IPS-NIHi7 (cell line): ENCODE measurements at regions not wholly inside any gene's neighbourhood (a gene's known extent, or its start where the extent isn't known, plus 50 kb on each side); places are given as distances from the start of the nearest gene placed in this dataset.
A peak's percentile ranks its signal among the peaks of the same experiment; 100 is the strongest.

Experiments
- DNase-seq: peaks from one replicate; pipeline ENCODE4 v3.0.0; 2012; ENCODE audit warnings: mixed read lengths; ENCODE audit errors: extremely low spot score

DNA sequence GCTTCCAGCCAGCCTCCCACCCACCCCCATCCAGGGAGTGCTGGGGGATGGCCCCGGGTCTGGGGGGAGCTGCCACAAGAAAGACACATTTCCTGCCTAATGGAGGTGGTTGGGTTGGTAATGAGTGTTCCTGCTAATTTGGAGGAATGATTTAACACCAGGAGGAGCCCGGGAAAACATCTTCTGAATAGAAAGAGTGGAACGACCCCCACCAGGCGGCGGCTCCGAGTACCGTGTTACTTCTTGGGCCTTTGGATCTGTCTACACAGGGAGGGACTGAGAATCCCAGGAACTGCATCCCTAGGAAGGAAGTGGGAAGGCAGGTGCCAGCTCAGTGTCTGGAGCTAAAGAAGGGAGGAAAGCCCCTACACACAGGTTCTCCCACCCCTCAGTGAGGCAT lies 64.6 kb downstream of the TSPAN17 start:
- DNase-seq = peak; percentile 37

DNA sequence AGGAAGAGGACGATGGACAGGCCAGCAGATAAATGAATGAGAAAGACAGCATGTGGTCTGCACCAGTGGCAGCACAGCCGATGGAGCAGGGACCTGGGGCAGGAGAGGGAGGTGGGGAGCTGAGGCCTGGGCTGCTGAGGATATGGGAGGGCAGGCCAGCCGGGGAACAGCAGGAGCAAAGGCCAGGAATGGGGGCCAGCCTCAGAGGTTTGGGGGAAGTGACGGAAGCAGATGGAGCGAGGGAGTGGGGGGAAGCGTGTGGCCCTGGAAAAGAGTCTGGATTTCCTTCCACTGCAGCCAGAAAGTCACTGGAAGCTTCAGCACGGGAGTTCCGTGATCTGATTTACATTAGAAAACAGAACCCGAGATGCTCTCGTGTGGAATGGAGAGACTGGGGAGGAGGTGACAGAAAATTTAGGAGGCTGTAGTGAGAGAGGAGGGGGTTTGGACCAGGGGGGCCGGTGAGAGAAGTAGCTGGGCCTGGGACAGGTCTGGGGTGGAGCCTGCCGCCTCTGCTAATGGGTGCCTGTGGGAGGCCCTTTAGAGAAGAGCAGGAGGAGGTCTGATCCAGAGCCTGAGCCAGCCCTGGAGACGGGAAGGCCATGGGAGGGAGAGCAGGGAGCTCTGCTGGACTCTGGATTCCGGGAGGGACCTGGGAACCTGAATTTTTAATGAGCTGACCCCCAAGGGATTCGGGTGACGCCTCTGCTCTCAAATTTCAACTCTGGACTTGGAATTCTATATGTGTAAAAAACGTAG lies 65.4 kb downstream of the TSPAN17 start:
- DNase-seq = no peak

DNA sequence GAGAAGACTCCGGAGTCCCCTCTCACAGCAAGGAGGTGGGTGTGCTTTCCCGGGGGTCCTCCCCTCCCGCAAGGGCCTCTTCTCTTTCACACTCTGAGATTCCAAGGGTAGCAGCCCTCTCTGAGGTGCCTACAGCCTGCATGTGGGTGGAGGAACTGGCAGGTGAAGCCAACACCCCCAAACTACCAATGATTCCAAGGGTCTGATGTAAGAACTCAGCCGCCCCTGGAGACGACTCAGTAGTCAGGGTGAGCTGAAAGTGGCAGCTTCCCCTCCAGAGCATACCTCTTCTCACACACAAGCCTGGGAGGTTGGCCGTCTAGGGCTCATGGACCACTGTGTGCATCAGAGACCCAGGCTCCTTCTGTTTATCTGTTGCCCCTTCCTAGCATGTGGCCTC lies 66.1 kb downstream of the TSPAN17 start:
- DNase-seq = no peak

DNA sequence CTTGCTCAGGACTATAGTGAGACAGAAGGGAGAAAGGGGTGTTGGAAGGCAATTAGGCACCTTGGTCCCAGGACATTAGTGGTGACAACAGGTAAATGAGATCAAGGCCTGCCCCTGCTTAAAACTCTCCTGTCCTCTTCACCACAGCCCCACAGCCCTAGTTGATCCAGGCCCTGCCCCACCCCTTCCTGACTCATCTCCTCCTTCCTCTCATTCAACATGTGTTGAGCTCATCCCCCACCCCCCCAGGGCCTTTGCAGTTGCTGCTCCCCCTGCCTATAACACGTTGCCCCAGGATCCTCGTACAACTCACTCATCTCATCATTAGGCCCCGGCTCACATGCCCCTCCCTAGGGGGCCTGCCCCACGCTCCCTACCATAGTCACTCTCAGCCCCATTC lies 66.8 kb downstream of the TSPAN17 start:
- DNase-seq = no peak

DNA sequence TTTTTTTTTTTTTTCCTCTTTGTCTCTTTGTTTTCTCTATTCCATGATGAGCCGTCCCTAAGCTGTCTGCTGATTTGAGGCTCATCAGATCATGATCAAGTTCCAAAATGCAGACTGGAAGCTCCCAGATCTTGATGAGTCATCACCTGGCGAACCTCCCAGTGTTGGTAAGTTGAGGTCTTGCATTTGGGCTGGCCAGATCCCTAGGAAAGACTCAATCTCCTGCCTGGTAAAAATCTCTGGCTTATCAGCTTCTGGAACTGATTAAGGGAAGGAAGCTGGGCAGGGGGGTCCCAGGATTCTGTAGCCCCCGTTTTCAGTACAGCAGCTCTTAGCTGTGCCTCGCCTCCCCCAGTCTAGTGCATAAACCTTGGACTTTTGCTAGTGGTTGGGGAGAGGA lies 69.0 kb downstream of the TSPAN17 start:
- DNase-seq = no peak

DNA sequence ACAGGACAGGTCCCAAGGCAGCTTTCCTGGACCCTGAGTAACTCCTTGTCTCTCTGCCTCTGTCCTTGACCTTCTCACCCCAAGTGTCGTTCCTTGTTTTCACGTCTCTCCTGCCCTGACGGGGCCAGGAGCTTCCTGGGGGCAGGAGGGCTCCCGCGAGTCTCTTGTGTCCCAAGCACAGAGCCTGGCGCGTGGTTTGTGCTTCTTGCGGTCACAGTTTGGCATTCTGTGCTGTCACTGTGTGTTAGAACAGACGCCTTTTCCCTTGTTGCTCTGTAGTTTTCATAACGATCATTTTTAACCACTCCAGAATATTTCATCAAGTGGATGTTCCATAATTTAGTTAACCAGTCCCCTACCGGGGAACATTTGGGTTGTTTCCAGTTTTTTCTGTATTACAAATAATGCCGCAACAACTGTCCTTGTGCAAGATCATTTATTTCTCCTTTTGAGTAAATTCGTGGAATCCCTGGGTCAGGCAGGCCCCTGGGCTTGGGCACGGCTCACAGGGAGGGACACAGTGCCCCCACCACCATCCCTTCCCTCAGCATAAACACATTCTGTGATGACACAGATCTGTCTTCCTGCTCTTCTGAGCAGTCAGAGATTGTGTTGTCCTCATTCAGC lies 71.9 kb downstream of the TSPAN17 start:
- no peak for DNase-seq

DNA sequence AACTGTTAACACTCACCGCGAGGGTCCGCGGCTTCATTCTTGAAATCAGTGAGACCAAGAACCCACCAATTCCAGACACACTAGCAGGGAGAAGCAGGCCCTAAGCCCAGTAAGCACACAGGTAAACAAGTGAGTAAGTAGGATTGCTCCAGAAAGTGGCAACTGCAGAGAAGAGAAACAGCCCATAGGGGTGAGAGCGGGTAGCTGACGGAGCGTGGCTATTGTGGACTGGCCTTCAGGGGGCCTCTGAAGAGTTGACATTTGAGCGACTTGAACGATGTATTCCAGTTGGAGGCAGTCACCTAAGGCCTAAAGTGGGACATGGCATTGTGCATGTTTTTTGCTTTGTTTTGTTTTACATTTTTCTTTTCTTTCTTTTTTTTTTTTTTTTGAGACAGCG lies 74.2 kb downstream of the TSPAN17 start:
- no peak for DNase-seq

DNA sequence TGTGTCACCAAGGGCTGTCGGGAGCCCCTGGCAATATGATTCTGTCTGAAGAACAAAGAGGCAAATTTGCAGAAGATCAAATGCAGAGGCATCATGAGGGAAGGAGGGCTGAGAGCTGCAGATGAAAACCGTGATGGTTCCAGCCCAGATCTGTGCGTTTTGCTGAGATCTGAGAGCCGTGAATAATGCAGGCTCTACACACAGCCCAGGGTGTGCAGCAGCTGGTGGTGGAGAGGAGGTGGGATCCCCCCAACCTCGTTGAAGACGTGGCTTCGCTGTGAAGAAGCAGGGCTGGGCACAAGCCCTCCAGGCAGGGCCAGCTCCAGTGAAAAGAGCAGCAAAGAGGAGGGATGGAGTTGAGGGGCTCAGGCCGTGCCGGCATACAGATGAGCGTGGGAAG lies 75.5 kb downstream of the TSPAN17 start:
- no peak for DNase-seq

DNA sequence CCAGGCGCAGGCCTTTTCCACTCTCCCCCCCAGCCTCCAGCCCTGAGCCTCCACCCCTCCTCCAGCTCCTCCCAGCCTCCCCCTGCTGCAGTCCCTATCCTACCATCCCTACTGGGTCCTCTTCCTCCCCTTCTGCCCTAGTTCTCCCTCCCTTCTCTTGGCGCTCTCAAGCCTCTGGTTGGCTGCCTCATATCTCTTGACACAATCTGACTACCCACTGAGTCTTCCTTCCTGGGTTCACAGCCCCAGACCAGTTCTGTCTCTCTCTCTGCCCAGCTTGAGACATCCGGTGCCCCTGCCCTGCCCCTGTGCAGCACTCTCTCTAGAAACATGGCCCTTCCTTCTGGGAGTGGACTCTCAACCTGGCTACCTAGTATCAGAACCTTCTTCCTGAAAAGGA lies 76.2 kb downstream of the TSPAN17 start:
- DNase-seq = no peak

DNA sequence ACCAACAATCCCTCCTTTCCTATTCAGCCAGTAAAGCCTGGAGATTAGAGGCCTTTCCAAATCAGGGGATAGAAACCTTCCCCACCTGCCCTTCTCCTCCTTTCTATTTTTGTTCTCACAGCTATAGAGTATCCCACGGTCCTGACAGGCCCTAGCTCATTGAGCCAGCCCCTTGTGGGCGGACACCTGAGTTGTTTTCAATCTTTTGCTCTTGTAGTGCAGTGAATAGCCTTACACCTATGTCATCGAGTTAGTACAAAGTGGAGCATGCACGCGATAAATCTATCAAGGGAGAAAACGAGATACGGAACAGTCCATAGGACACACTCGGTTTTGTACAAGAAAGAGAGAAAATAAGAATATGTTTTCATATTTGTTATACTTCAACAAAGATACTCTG lies 77.2 kb downstream of the TSPAN17 start:
- DNase-seq = no peak

DNA sequence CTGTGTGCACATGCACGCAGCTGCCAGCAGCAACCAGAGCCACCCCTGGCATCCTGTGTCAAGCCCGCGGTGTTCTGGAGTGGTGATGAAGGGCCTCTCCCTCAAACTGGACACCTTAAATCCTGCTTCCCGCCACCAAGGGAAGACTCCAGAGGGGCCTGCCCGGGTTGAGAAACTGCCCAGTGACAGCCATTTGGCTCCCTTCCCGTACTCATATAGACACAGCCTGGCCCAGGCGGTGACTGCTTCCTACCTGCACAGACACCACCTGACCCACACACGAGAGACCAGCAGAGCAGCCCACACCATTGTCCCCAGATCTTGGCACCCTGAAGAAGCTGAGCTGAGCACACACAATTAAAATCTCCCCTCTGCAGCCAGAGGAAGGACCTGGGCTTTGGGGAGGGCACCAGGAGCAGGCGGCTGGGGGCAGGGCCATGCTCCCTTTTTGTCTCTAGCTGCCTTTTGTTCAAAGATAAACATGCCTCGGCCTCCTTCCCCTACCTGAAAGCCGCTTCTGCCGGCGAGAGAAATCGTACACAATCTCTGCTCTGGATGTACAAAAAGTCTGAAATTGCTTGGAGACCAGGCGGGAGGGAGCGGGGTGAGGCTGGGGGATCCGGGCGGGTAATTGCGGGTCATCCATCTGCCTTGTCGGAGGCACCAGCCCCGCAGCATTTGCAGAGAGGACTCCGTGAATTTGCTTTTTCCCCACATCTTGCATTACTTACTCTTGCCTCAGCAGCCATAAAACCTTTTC lies 78.4 kb downstream of the TSPAN17 start:
- no peak for DNase-seq

DNA sequence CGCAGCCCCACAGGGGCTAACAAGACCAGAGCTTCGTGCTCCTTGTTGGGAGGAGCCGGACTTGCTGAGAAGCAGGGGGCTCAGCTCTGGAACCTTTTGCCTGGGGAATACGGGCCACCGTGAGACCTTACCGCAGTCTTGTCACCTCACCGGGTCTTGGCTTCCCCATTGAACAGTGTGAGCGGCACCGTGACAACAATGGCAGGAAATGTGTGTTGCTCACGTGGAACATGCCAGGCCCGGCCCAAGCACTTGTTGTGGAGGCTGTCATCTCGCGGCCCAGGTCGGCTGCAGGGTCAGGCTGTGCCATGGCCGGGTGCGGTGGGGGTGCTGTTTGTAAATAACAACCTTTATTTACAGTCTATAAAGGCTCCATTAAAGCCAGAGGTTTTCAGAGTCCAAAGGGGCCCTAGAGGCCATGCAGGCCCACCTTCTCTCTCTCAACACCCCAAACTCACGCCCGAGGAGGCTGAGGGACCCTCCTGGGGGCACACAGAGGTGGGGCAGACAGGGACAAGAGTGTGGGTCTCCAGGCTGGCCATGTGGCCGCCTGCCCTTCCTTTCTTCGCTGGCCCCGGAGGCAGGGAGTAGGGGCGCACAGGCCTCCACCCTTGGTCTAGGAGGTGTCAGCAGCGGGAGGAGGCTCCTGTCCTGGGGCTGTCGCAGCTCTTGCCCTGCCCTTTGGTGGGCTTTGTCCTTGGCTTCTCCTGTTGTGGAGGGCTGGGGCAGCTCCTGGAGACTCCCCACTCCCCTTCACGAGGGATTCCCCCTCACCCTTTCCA lies 79.7 kb downstream of the TSPAN17 start:
- no peak for DNase-seq

DNA sequence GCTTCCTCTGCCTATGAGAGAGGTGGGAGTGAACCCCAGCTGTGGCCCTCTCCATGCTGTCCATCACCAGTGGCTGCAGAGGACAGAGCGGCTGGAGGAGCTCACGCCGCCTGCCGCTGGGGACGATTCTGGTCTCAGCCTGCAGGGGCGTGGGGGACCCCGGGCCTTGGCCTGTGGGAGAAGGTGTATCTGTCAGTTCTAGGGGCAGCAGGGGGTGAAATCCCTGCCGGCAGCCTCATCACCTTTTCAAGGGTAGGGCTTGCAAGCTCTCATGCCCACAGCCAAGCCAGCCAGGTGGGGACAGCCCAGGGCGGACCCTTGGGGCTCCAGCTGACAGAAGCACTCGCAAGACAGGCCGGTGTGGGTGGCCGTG lies 80.2 kb downstream of the TSPAN17 start:
- DNase-seq = no peak

DNA sequence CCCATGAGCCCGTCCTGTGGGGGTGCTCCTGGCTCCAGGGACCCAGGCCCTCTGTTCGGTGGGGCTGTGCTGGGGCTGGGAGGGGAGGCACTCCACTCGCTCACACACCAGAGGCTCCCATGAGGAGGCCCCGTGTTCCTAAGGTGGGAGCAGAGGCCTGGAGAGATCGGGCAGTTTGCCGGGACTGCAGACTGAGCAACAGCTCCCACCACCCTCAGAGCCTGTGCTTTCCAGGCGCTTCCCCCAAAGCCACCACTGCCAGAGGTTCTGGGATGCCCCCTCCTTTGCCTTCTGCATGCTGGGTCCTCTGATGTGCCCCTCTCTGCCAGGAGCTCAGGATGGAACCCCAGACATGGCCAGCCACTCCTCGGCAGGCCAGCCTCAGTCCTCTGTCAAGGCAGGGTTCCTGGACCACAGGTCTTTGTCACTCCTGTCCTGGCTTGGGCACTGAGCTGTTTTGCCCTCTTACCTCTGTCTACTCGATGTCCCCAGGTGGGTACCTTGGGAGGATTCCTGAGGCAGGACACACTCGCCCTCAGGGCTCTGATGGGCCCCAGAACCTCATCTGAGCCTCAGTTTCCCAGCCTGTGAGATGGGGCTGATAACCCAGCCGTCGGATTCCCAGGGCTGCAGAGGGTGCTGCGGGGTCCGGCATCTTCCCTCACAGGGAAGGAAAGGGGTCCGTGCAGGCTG lies 80.8 kb downstream of the TSPAN17 start:
- no peak for DNase-seq

DNA sequence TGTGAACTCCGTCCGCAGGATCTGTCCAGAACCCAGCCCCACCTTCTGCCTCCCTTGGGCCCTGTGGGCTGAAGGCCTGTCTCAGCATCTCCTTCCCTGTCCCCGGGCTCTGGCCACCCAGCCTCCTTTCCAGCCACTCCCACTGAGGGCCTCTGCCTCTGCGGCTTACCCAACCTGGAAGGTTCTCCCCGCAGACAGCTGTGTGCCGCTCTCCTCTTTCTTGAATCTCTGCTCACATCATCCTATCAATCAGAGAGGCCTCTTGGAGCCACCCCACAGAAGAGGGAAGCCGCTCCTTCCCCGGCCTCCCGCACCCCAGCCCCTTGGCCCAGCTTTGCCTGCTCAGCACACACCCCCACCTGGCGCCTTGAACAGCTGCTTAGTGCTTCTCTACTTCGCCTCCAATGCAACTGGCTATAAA lies 81.5 kb upstream of the UNC5A start:
- no peak for DNase-seq

DNA sequence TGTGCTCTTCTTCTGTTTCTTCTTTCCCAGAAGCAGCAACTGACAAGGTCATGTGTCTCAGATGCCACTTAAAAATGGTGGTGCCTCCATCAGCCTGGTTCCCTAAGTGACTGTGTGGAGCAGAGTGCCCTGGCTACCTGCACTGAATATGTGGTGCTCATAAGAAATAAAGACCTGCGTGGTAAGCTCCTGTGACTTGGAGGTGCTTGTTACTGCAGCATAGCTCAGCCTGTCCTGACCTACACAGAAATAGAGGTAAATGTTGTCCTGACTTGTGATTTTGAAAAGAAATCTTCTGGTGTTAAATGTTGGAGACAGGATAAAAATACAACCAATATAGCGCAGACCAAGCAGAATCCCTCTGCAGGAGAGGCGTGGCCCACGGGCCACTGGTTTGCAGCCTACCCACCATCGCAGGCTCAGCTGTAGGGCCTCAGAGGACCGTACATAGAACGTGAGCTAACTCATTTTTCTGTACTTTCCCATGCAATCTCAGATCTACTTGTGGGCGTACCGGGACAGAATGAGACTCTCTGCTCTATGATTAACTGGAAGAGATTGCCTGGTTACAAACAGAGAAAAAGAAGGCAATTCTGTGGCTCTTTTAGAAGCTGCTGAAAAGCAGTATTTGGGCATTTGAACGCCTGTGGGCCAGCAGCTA lies 79.4 kb upstream of the UNC5A start:
- DNase-seq = no peak

DNA sequence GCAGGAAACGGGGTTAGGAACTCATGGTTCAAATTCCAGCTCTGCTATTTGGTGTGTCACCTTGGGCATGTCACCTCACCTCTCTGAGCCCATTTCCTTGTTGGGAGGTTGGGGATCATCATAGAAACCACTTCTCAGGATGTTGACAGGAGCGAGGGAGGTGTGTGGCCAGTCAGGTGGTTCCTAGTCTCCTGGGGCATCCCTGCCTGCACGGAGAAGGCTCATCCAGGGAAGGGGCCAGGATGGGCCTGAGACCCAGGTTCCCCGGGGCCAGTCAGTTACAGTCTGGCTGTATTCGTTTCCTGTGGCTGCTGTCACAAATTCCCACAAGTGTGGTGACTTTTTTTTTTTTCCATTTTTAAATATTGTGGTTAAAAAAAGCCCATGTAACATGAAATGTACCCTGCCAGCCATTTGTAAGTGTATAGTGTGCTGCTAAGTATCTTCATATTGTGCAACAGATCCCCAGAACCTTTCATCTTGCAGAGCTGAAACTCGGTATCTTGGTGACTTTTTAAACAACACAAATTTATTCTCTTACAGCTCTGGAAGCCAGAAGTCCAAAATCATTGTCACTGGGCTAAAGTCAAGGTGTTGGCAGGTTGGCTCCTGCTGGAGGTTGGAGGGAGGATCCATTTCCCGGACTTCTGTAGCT lies 78.7 kb upstream of the UNC5A start:
- DNase-seq = no peak

DNA sequence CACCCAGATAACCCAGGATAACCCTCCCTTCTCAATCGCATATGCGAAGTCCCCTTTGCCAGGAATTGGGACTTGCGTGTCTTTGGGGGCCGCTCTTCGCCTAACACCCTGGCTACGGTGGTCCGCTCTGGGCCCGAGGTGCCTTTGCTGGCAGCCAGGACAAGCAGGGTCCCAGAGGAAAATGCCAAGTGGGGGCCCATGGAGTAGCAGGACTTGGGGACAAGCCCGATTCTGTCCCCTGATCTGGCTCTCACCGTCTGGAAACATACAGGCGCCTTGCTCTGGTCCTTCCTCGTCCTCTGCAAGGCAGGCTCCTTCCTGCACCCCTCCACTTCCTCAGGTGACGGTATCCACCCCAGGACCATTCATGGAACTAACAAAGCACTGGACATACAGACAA lies 78.1 kb upstream of the UNC5A start:
- DNase-seq = no peak

DNA sequence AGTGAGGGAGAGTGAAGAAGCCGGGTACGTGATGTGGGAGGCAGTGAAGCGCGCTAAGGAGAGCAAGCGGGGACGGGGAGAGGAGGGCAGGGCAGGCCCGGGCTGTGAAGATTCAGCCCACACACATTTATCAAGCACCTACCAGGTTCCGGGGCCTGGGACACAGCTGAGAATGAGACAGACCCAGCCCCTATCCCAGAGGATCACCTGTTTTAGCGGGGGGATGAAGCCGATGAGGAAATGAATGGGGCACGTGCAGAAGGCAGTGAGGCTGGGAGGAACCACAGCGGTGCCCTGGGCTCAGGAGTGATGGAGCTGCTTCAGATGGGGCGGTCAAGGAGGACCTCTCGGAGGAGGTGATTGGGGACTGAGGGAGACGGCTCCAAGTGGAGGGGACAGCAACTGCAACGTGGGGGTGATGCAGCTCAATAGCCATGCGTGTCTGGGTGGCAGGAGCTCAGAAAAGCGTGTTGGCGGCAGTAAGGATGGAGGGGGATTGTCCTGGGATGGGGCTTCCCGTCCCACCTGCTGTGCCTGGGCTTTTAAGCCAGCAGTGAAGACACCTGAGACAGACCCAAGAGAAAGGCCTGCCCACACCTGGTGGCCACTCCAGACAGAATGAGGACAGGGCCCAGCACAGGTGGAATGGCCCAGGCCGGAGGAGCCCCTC lies 77.5 kb upstream of the UNC5A start:
- DNase-seq = no peak
